ENCODE measurements at regions not wholly inside any gene's neighbourhood (a gene's known extent, or its start where the extent isn't known, plus 50 kb on each side); places are given as distances from the start of the nearest gene placed in this dataset.

GRCh38 chr20:11181966-11182365, 508.2 kb upstream of the JAG1 start:
- TF ChIP-seq SIN3A (IDR thresholded peaks at IDR 0.05; ENCODE audit: borderline replicate concordance, insufficient read depth, low read length): no peak
- no peak for TF ChIP-seq REST (IDR thresholded peaks at IDR 0.05; ENCODE audit: insufficient read depth in 1 of 2, low read depth in 2 of 2, low read length in 2 of 2)
- TF ChIP-seq FOXP2 (optimal IDR thresholded peaks at IDR 0.05; ENCODE audit: borderline replicate concordance, extremely low read depth, extremely low read length, insufficient read depth): no peak
- no peak for TF ChIP-seq TAF1 (IDR thresholded peaks at IDR 0.05; ENCODE audit: borderline replicate concordance, insufficient read depth, low read length)
- TF ChIP-seq POLR2AphosphoS5 (IDR thresholded peaks at IDR 0.05; ENCODE audit: low read depth, low read length): no peak

GRCh38 chr20:11182720-11183119, 508.9 kb upstream of the JAG1 start:
- TF ChIP-seq SIN3A (IDR thresholded peaks at IDR 0.05; ENCODE audit: borderline replicate concordance, insufficient read depth, low read length) (no peak), REST (IDR thresholded peaks at IDR 0.05; ENCODE audit: insufficient read depth in 1 of 2, low read depth in 2 of 2, low read length in 2 of 2) (no peak), TAF1 (IDR thresholded peaks at IDR 0.05; ENCODE audit: borderline replicate concordance, insufficient read depth, low read length) (no peak), POLR2AphosphoS5 (IDR thresholded peaks at IDR 0.05; ENCODE audit: low read depth, low read length) (no peak), FOXP2 (optimal IDR thresholded peaks at IDR 0.05; ENCODE audit: borderline replicate concordance, extremely low read depth, extremely low read length, insufficient read depth) (no peak)

- TF ChIP-seq REST (IDR thresholded peaks at IDR 0.05; ENCODE audit: insufficient read depth in 1 of 2, low read depth in 2 of 2, low read length in 2 of 2) (no peak), TAF1 (IDR thresholded peaks at IDR 0.05; ENCODE audit: borderline replicate concordance, insufficient read depth, low read length) (no peak), POLR2AphosphoS5 (IDR thresholded peaks at IDR 0.05; ENCODE audit: low read depth, low read length) (no peak), SIN3A (IDR thresholded peaks at IDR 0.05; ENCODE audit: borderline replicate concordance, insufficient read depth, low read length) (no peak), FOXP2 (optimal IDR thresholded peaks at IDR 0.05; ENCODE audit: borderline replicate concordance, extremely low read depth, extremely low read length, insufficient read depth) (no peak)
Observed at GRCh38 chr20:11186301-11187008, 512.7 kb upstream of the JAG1 start.

- no peak for TF ChIP-seq SIN3A (IDR thresholded peaks at IDR 0.05; ENCODE audit: borderline replicate concordance, insufficient read depth, low read length)
- TF ChIP-seq FOXP2 (optimal IDR thresholded peaks at IDR 0.05; ENCODE audit: borderline replicate concordance, extremely low read depth, extremely low read length, insufficient read depth): no peak
- TF ChIP-seq POLR2AphosphoS5 (IDR thresholded peaks at IDR 0.05; ENCODE audit: low read depth, low read length): no peak
- no peak for TF ChIP-seq TAF1 (IDR thresholded peaks at IDR 0.05; ENCODE audit: borderline replicate concordance, insufficient read depth, low read length)
- TF ChIP-seq REST (IDR thresholded peaks at IDR 0.05; ENCODE audit: insufficient read depth in 1 of 2, low read depth in 2 of 2, low read length in 2 of 2): no peak
Observed at GRCh38 chr20:11188843-11189603, 515.2 kb upstream of the JAG1 start.
